MCF 10A (cell line): ENCODE measurements at regions not wholly inside any gene's neighbourhood (a gene's known extent, or its start where the extent isn't known, plus 50 kb on each side); places are given as distances from the start of the nearest gene placed in this dataset.

Source experiments
- BruUV-seq: library from RNA; stranded (reverse); fragments of 400-500 nt; replicated peaks from 2 replicates; lab custom pipeline; 2021; lab: Mats Ljungman, UMichigan
- CTCF ChIA-PET: fragments of 300-600 bp; sonication (Branson Sonifier 250); formaldehyde crosslinking; extraction: SDS; loops from one replicate; lab custom pipeline; 2021; ENCODE audit warnings: antibody characterized with exemption, inconsistent platforms; lab: Yijun Ruan, JAX
- POLR2A ChIA-PET: fragments of 300-600, 350-650 bp; sonication (Branson Sonifier 250); formaldehyde crosslinking; extraction: SDS; loops from one replicate; lab custom pipeline; 2020; ENCODE audit warnings: antibody characterized with exemption, inconsistent platforms; lab: Yijun Ruan, JAX
- DNase-seq: peaks from one replicate; pipeline ENCODE4 v3.0.0-alpha.2; 2018; ENCODE audit not compliant: unreplicated experiment
- H3K27ac Mint-ChIP-seq: one replicate; pipeline ENCODE4 v1.8.0; 2022; ENCODE audit warnings: mild to moderate bottlenecking, low read depth, mixed read lengths; ENCODE audit not compliant: unreplicated experiment
- H3K27me3 Mint-ChIP-seq: one replicate; pipeline ENCODE4 v1.8.0; 2022; ENCODE audit warnings: mixed read lengths; ENCODE audit not compliant: insufficient read depth, unreplicated experiment
- H3K36me3 Mint-ChIP-seq: one replicate; pipeline ENCODE4 v1.8.0; 2022; ENCODE audit warnings: mild to moderate bottlenecking, moderate library complexity, mixed read lengths; ENCODE audit not compliant: insufficient read depth, unreplicated experiment
- H3K4me1 Mint-ChIP-seq: one replicate; pipeline ENCODE4 v1.8.0; 2022; ENCODE audit warnings: mixed read lengths; ENCODE audit not compliant: insufficient read depth, unreplicated experiment
- H3K4me3 Mint-ChIP-seq: one replicate; pipeline ENCODE4 v1.8.0; 2022; ENCODE audit warnings: mild to moderate bottlenecking, moderate library complexity, mixed read lengths; ENCODE audit not compliant: unreplicated experiment
- H3K9me3 Mint-ChIP-seq: one replicate; pipeline ENCODE4 v1.8.0; 2022; ENCODE audit warnings: mixed read lengths; ENCODE audit not compliant: unreplicated experiment
- intact Hi-C: fragments of 100-400 bp; cut with micrococcal nuclease; formaldehyde crosslinking; loops from 2 replicates; pipeline ENCODE4 v1.14.1; 2022
- TF ChIP-seq, protein P1 (sequence below): fragments of 200-600 bp; IDR thresholded peaks from one replicate; pipeline ENCODE4 v1.8.0; 2022; ENCODE audit warnings: antibody characterized with exemption, mild to moderate bottlenecking; ENCODE audit not compliant: unreplicated experiment

- H3K27me3 Mint-ChIP-seq = no peaks in the 10 kb centered on the region
- ChIA-PET CTCF (interaction anchor here (0.6 kb wide), 1 partner anchor 451 kb away, joined by 3 read pairs; no protein-coding TSS in a partner anchor), POLR2A (no interaction called here)
- no peaks in the 10 kb centered on the region for H3K9me3 Mint-ChIP-seq
- no peaks in the 10 kb centered on the region for H3K4me1 Mint-ChIP-seq
- no peaks in the 10 kb centered on the region for H3K36me3 Mint-ChIP-seq
- DNase-seq = no peak
- no peak overlapping the region for H3K27ac Mint-ChIP-seq
- TF ChIP-seq, protein P1, sequence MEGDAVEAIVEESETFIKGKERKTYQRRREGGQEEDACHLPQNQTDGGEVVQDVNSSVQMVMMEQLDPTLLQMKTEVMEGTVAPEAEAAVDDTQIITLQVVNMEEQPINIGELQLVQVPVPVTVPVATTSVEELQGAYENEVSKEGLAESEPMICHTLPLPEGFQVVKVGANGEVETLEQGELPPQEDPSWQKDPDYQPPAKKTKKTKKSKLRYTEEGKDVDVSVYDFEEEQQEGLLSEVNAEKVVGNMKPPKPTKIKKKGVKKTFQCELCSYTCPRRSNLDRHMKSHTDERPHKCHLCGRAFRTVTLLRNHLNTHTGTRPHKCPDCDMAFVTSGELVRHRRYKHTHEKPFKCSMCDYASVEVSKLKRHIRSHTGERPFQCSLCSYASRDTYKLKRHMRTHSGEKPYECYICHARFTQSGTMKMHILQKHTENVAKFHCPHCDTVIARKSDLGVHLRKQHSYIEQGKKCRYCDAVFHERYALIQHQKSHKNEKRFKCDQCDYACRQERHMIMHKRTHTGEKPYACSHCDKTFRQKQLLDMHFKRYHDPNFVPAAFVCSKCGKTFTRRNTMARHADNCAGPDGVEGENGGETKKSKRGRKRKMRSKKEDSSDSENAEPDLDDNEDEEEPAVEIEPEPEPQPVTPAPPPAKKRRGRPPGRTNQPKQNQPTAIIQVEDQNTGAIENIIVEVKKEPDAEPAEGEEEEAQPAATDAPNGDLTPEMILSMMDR = no peak
- no peak overlapping the region for H3K4me3 Mint-ChIP-seq
- intact Hi-C loops = no loop called here
- BruUV-seq = no TSS peak
These were observed 338.4 kb downstream of the PRL start for GRCh38 chr6:21958428-21958827.

DNA sequence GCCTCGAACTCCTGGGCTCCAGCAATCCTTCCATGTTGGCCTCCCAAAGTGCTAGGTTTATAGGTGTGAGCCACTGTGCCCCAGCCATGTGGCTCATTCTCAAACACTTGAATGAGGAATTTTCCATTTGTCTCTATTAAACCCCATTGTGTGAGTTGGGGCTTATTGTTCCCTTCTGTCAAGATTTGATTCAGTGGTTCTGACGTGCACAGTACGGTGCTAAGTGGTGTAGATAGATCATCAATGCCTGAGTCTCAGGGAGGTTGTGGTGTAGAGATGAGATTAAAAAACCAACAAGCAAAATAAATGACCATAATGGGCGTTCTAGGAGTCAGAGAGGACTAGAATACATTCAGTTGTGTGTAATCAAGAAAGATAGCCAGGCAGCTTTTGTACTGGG is 335.6 kb downstream of the PRL start:
- Mint-ChIP-seq H3K27ac (no peak overlapping the region), H3K4me1 (no peaks in the 10 kb centered on the region), H3K27me3 (no peaks in the 10 kb centered on the region), H3K36me3 (no peaks in the 10 kb centered on the region), H3K9me3 (no peaks in the 10 kb centered on the region), H3K4me3 (no peak overlapping the region)
- DNase-seq = no peak
- ChIA-PET POLR2A (no interaction called here), CTCF (interaction anchor here (0.7 to 2.4 kb wide), 3 partner anchors 10 to 469 kb away, joined by 3 to 6 read pairs (median 3); no protein-coding TSS in a partner anchor)
- TF ChIP-seq, protein P1 = no peak
- intact Hi-C loops = no loop called here
- BruUV-seq = no TSS peak

- H3K27me3 Mint-ChIP-seq = no peaks in the 10 kb centered on the region
- H3K36me3 Mint-ChIP-seq = no peaks in the 10 kb centered on the region
- intact Hi-C loops = no loop called here
- TF ChIP-seq, protein P1 = no peak
- CTCF ChIA-PET = no interaction called here
- BruUV-seq = no TSS peak
- no peaks in the 10 kb centered on the region for H3K9me3 Mint-ChIP-seq
- POLR2A ChIA-PET = no interaction called here
- no peak overlapping the region for H3K27ac Mint-ChIP-seq
- no peak for DNase-seq
- no peaks in the 10 kb centered on the region for H3K4me1 Mint-ChIP-seq
- no peak overlapping the region for H3K4me3 Mint-ChIP-seq
These were observed 331.8 kb downstream of the PRL start for GRCh38 chr6:21965016-21965415.

DNA sequence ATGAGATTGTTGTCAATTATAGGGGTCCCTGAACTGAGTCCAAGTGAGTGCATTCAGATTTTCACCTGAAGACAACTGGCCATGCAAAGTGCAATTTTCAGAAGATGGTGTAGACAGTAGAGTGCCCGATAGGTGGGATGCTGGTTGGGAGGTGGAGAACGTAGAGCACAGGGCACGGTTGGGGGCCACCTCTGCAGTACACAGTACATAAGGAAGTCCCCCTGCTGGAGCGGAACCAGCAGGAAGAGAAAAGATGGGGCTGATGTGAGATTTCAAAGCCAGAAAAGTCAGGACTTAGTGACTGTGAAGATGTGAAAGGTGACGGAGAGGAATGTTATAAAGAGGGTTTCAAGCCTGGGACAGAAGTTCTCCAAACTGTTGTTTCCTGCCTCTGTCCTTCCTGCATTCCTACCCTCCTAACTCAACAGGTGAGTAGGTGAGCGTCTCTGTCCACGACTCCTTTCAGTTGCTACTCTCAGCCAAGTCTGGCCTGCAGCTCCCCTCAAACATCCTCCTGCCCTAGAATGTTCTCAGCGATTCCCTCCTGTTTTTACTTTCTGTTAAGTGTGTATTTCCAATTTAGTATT is 330.8 kb downstream of the PRL start:
- CTCF ChIA-PET = no interaction called here
- no TSS peak for BruUV-seq
- Mint-ChIP-seq H3K9me3 (no peaks in the 10 kb centered on the region), H3K36me3 (no peaks in the 10 kb centered on the region), H3K4me1 (no peaks in the 10 kb centered on the region), H3K27ac (no peak overlapping the region), H3K27me3 (no peaks in the 10 kb centered on the region), H3K4me3 (no peak overlapping the region)
- no peak for DNase-seq
- intact Hi-C loops = no loop called here
- TF ChIP-seq, protein P1 = no peak
- POLR2A ChIA-PET = no interaction called here
